ENCODE measurements at regions not wholly inside any gene's neighbourhood (a gene's known extent, or its start where the extent isn't known, plus 50 kb on each side); places are given as distances from the start of the nearest gene placed in this dataset.

- H2BK5ac ChIP-seq (ENCODE audit: low read depth, low read length, poor library complexity, severe bottlenecking) = no peak overlapping the region
- POLR2A ChIA-PET (ENCODE audit: unreplicated experiment) = no interaction called here
- H3K4ac ChIP-seq (ENCODE audit: low read depth, low read length) = no peak overlapping the region
- H3K18ac ChIP-seq (ENCODE audit: low read depth, low read length) = no peak overlapping the region
- no peak overlapping the region for H4K8ac ChIP-seq (ENCODE audit: low read depth in 2 of 2, low read length in 2 of 2)
- H2BK15ac ChIP-seq (ENCODE audit: low read depth, low read length) = no peak overlapping the region
- no peak overlapping the region for H2BK120ac ChIP-seq (ENCODE audit: low read depth, low read length)
- H3K9ac ChIP-seq (ENCODE audit: low read depth, low read length) = no peak overlapping the region
- no peaks in the 10 kb centered on the region for H4K20me1 ChIP-seq (ENCODE audit: insufficient read depth, low read length)
- no peaks in the 10 kb centered on the region for H3K79me1 ChIP-seq (ENCODE audit: low read depth in 1 of 2, low read length in 2 of 2)
- no peak overlapping the region for H3K27ac ChIP-seq (ENCODE audit: insufficient read depth, low read length)
- no peak overlapping the region for H3K23ac ChIP-seq (ENCODE audit: low read depth, low read length)
- in situ Hi-C loops (cut with MboI; ENCODE audit: low sequenced_read_pairs) (no loop called here), intact Hi-C loops (cut with micrococcal nuclease) (no loop called here), dilution Hi-C loops (cut with HindIII; ENCODE audit: low sequenced_read_pairs, unreplicated experiment) (no loop called here)
- H3K14ac ChIP-seq (replicated peaks; ENCODE audit: low read depth, low read length) = no peak overlapping the region
- BruUV-seq (replicated peaks) = no TSS peak
- peak; percentile 0 for DNase-seq
- no peak overlapping the region for H3K4me2 ChIP-seq (ENCODE audit: low read depth, low read length)
- H2AFZ ChIP-seq (replicated peaks; ENCODE audit: low read length, poor library complexity) = no peak overlapping the region
- no peaks in the 10 kb centered on the region for H3K9me3 ChIP-seq (ENCODE audit: control insufficient read depth, insufficient read depth, low read length)
- no peak overlapping the region for H3K56ac ChIP-seq (ENCODE audit: extremely low read depth, insufficient read depth, low read length)
- no peaks in the 10 kb centered on the region for H3K9me1 ChIP-seq (ENCODE audit: insufficient read depth, low read length)
- CTCF ChIA-PET = no interaction called here
- no peak overlapping the region for H2AK9ac ChIP-seq (replicated peaks; ENCODE audit: low read depth, low read length, poor library complexity)
- no peaks in the 10 kb centered on the region for H3K36me3 ChIP-seq (ENCODE audit: control insufficient read depth, insufficient read depth, low read length)
- no peaks in the 10 kb centered on the region for H3K27me3 ChIP-seq (ENCODE audit: control insufficient read depth, insufficient read depth, low read length)
- H3K4me3 ChIP-seq (ENCODE audit: insufficient read depth, low read depth, low read length) = no peak overlapping the region
- H2BK20ac ChIP-seq (ENCODE audit: low read depth, low read length) = no peak overlapping the region
- no CpG with 5 or more reads among the region's 2 CpGs for WGBS, 2 experiments (ENCODE audit: extremely low coverage in 2 of 2, insufficient read length in 1 of 2)
- no peak overlapping the region for H4K5ac ChIP-seq (ENCODE audit: low read depth, low read length)
- H4K91ac ChIP-seq (ENCODE audit: insufficient read depth, low read depth, low read length) = no peak overlapping the region
- no peak overlapping the region for H2AK5ac ChIP-seq (ENCODE audit: low read depth, low read length)
- no peak; the same call in 1 of the 2 replicates for ATAC-seq (ENCODE audit: low read depth)
- H3K4me1 ChIP-seq (ENCODE audit: control insufficient read depth, insufficient read depth, low read length) = no peaks in the 10 kb centered on the region
- TF ChIP-seq CHD1 (IDR thresholded peaks at IDR 0.05; ENCODE audit: low read depth, low read length) (no peak), NFE2L2 (IDR thresholded peaks at IDR 0.05; ENCODE audit: low read depth, low read length) (peak; percentile 67), MAFK (IDR thresholded peaks at IDR 0.05; ENCODE audit: low read depth, low read length) (peak; percentile 57)
Observed at GRCh38 chr7:120169996-120170783, 102.8 kb upstream of the KCND2 start.

All from IMR-90 (cell line).